ENCODE measurements at regions not wholly inside any gene's neighbourhood (a gene's known extent, or its start where the extent isn't known, plus 50 kb on each side); places are given as distances from the start of the nearest gene placed in this dataset.

DNA sequence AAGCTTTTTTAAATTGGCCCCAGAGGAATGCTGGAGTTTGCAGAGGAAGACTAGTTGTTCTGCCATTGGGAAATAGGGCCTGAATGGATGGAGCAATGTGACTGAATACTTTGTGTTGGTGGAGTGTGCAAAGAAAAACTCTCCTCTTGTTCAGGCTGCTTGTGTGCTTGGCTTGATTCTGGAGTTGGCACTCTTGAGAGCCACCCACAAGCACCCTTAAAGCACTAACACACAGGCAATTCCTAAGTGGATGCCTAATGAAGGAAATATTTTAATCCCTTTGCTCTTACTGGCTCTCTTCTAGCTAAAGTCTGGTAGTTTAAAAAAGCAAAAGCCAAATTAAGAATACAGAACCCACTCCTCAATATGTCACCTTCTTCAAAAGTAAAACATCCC lies 304.4 kb upstream of the C2CD4B start:
- Mint-ChIP-seq H3K9me3 (ENCODE audit: insufficient read depth) (no peaks in the 10 kb centered on the region), H3K4me1 (no peaks in the 10 kb centered on the region), H3K27ac (no peak overlapping the region), H3K27me3 (peaks cover 2% of the 10 kb centered on the region), H3K4me3 (no peak overlapping the region)
- Histone ChIP-seq H3K4me2 (replicated peaks; ENCODE audit: low read depth, low read length, poor library complexity, severe bottlenecking) (no peak overlapping the region), H3K9me3 (ENCODE audit: control extremely low read depth in 1 of 3, control insufficient read depth in 2 of 3, insufficient read depth in 1 of 3, low read length in 2 of 3) (no peaks in the 10 kb centered on the region), H2AFZ (ENCODE audit: insufficient read depth, low read depth, low read length, poor library complexity, severe bottlenecking) (no peak overlapping the region), H3K27me3 (replicated peaks in 1 of 4; ENCODE audit: control extremely low read depth in 1 of 4, control insufficient read depth in 3 of 4, insufficient read depth in 4 of 4, low read length in 3 of 4) (peaks cover 0 to 3% (median 0%) of the 10 kb centered on the region in 4 experiments), H3K9ac (ENCODE audit: low read length) (no peak overlapping the region), H4K20me1 (ENCODE audit: control insufficient read depth, insufficient read depth, low read length, poor library complexity, severe bottlenecking) (no peaks in the 10 kb centered on the region), H3K36me3 (replicated peaks in 1 of 2; ENCODE audit: control extremely low read depth in 1 of 2, control insufficient read depth in 1 of 2, extremely low read depth in 1 of 2, insufficient read depth in 2 of 2, low read length in 1 of 2) (no peaks in the 10 kb centered on the region), H3K4me3 (ENCODE audit: control extremely low read depth in 1 of 5, extremely low read depth in 1 of 5, insufficient read depth in 1 of 5, low read depth in 2 of 5, low read length in 4 of 5) (no peak overlapping the region), H3K79me2 (ENCODE audit: control insufficient read depth, insufficient read depth, low read length) (no peaks in the 10 kb centered on the region), H3K27ac (ENCODE audit: low read length in 2 of 2) (no peak overlapping the region), H3K4me1 (ENCODE audit: control insufficient read depth in 2 of 2, insufficient read depth in 2 of 2, low read length in 2 of 2) (no peaks in the 10 kb centered on the region)
- no peak for ATAC-seq (ENCODE audit: low read depth)
- TF ChIP-seq, protein P1, sequence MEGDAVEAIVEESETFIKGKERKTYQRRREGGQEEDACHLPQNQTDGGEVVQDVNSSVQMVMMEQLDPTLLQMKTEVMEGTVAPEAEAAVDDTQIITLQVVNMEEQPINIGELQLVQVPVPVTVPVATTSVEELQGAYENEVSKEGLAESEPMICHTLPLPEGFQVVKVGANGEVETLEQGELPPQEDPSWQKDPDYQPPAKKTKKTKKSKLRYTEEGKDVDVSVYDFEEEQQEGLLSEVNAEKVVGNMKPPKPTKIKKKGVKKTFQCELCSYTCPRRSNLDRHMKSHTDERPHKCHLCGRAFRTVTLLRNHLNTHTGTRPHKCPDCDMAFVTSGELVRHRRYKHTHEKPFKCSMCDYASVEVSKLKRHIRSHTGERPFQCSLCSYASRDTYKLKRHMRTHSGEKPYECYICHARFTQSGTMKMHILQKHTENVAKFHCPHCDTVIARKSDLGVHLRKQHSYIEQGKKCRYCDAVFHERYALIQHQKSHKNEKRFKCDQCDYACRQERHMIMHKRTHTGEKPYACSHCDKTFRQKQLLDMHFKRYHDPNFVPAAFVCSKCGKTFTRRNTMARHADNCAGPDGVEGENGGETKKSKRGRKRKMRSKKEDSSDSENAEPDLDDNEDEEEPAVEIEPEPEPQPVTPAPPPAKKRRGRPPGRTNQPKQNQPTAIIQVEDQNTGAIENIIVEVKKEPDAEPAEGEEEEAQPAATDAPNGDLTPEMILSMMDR (IDR thresholded peaks at IDR 0.05), result no peak
- no peak for TF ChIP-seq EZH2 (IDR thresholded peaks at IDR 0.05; ENCODE audit: borderline replicate concordance, insufficient read depth, low read depth, low read length, poor library complexity, severe bottlenecking)
- DNase-seq, result no peak
- intact Hi-C loops (cut with micrococcal nuclease), result no loop called here
- ChIA-PET POLR2A (no interaction called here), CTCF (no interaction called here)

DNA sequence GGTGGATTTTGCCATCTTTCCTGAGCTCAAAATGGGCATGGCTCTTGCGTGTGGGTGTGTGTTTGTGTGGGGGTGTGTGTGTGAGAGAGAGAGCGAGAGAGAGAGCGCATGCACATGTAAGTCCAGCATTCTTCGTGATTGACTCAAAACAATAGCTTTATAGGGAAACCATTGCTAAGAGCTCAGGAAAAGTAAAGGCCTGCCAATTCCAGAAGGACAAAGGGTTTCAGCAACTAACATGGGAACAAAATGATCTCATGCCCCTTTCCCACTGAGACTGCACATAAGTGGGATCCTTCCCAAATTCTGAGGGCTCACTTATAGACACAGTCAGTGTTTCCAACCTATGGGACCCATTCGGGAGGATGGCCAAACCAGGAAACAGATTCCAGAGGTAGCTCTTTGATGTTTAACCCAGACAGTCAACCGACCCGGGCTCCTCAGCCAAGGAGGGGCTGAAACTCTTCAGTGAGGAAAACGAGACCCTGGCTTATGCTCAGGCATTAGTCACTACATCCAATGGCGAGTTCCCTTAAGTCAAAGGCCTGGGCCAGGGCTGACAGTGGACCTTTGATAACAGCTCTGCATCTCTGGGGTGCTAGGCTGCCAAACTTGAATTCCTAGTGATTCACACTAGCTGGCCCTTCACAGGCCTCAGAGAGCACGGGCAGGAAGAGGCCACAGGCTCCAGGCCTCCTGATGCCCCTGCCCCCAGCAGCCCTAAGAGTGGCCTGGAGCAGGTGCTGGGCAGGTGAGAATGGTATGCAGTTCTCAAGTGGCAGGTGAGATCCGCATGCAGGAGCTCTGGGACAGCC lies 305.0 kb upstream of the C2CD4B start:
- TF ChIP-seq, protein P1 (IDR thresholded peaks at IDR 0.05), result no peak
- Mint-ChIP-seq H3K4me3 (no peak overlapping the region), H3K27ac (no peak overlapping the region), H3K27me3 (peaks cover 2% of the 10 kb centered on the region), H3K9me3 (ENCODE audit: insufficient read depth) (no peaks in the 10 kb centered on the region), H3K4me1 (no peaks in the 10 kb centered on the region)
- intact Hi-C loops (cut with micrococcal nuclease), result no loop called here
- H3K9me3 ChIP-seq (ENCODE audit: control extremely low read depth in 1 of 3, control insufficient read depth in 2 of 3, insufficient read depth in 1 of 3, low read length in 2 of 3), result no peaks in the 10 kb centered on the region
- H3K79me2 ChIP-seq (ENCODE audit: control insufficient read depth, insufficient read depth, low read length), result no peaks in the 10 kb centered on the region
- no peak for ATAC-seq (ENCODE audit: low read depth)
- no peaks in the 10 kb centered on the region for H3K36me3 ChIP-seq (replicated peaks in 1 of 2; ENCODE audit: control extremely low read depth in 1 of 2, control insufficient read depth in 1 of 2, extremely low read depth in 1 of 2, insufficient read depth in 2 of 2, low read length in 1 of 2)
- H3K4me3 ChIP-seq (ENCODE audit: control extremely low read depth in 1 of 5, extremely low read depth in 1 of 5, insufficient read depth in 1 of 5, low read depth in 2 of 5, low read length in 4 of 5), result no peak overlapping the region
- no peak overlapping the region for H3K9ac ChIP-seq (ENCODE audit: low read length)
- WGBS (ENCODE audit: insufficient coverage), result 90% methylated on average over 8 of the region's 11 CpGs
- ChIA-PET CTCF (no interaction called here), POLR2A (no interaction called here)
- H4K20me1 ChIP-seq (ENCODE audit: control insufficient read depth, insufficient read depth, low read length, poor library complexity, severe bottlenecking), result no peaks in the 10 kb centered on the region
- no peak overlapping the region for H2AFZ ChIP-seq (ENCODE audit: insufficient read depth, low read depth, low read length, poor library complexity, severe bottlenecking)
- no peak for DNase-seq
- H3K4me2 ChIP-seq (replicated peaks; ENCODE audit: low read depth, low read length, poor library complexity, severe bottlenecking), result no peak overlapping the region
- peaks cover 0 to 3% (median 0%) of the 10 kb centered on the region in 4 experiments for H3K27me3 ChIP-seq (replicated peaks in 1 of 4; ENCODE audit: control extremely low read depth in 1 of 4, control insufficient read depth in 3 of 4, insufficient read depth in 4 of 4, low read length in 3 of 4)
- no peak overlapping the region for H3K27ac ChIP-seq (ENCODE audit: low read length in 2 of 2)
- H3K4me1 ChIP-seq (ENCODE audit: control insufficient read depth in 2 of 2, insufficient read depth in 2 of 2, low read length in 2 of 2), result no peaks in the 10 kb centered on the region

Measured in B cell (primary cell).